ENCODE measurements at regions not wholly inside any gene's neighbourhood (a gene's known extent, or its start where the extent isn't known, plus 50 kb on each side); places are given as distances from the start of the nearest gene placed in this dataset.

DNA sequence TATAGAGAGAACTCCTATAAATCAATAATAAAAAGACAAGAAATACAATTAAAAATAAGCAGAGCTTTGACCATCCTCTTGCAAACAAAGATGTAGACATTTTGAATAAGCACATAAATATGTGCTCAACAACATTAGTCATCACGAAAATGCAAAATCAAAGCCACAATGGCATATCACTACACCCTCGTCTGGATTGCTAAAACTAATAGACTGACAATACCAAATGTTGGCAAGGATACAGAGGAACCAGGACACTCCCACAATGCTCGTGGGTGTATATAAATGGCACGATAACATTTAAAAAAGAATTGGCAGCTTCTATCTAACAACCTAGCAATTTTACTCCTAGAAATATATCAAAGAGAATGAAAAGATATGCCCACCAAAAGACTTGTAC is 530.8 kb downstream of the HAPSTR1 start:
- Mint-ChIP-seq H3K27me3 (ENCODE audit: unreplicated experiment) (peaks cover 26% of the 10 kb centered on the region), H3K36me3 (ENCODE audit: insufficient read depth, unreplicated experiment) (no peaks in the 10 kb centered on the region), H3K4me1 (ENCODE audit: low read depth, unreplicated experiment) (no peaks in the 10 kb centered on the region), H3K4me3 (ENCODE audit: low read depth, unreplicated experiment) (no peak overlapping the region), H3K27ac (ENCODE audit: unreplicated experiment) (no peak overlapping the region), H3K9me3 (ENCODE audit: low read depth, unreplicated experiment) (peaks cover 6% of the 10 kb centered on the region)
- CTCF ChIA-PET: no interaction called here
- BruUV-seq (replicated peaks): no TSS peak
- DNase-seq: no peak
- TF ChIP-seq, protein P1, sequence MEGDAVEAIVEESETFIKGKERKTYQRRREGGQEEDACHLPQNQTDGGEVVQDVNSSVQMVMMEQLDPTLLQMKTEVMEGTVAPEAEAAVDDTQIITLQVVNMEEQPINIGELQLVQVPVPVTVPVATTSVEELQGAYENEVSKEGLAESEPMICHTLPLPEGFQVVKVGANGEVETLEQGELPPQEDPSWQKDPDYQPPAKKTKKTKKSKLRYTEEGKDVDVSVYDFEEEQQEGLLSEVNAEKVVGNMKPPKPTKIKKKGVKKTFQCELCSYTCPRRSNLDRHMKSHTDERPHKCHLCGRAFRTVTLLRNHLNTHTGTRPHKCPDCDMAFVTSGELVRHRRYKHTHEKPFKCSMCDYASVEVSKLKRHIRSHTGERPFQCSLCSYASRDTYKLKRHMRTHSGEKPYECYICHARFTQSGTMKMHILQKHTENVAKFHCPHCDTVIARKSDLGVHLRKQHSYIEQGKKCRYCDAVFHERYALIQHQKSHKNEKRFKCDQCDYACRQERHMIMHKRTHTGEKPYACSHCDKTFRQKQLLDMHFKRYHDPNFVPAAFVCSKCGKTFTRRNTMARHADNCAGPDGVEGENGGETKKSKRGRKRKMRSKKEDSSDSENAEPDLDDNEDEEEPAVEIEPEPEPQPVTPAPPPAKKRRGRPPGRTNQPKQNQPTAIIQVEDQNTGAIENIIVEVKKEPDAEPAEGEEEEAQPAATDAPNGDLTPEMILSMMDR (IDR thresholded peaks at IDR 0.05; ENCODE audit: unreplicated experiment): no peak
- intact Hi-C loops (cut with micrococcal nuclease; ENCODE audit: unreplicated experiment): no loop called here

GRCh38 chr16:9625122-9625521 is 533.7 kb downstream of the HAPSTR1 start:
- Mint-ChIP-seq H3K4me3 (ENCODE audit: low read depth, unreplicated experiment) (no peak overlapping the region), H3K4me1 (ENCODE audit: low read depth, unreplicated experiment) (no peaks in the 10 kb centered on the region), H3K9me3 (ENCODE audit: low read depth, unreplicated experiment) (peaks cover 3% of the 10 kb centered on the region), H3K27ac (ENCODE audit: unreplicated experiment) (no peak overlapping the region), H3K27me3 (ENCODE audit: unreplicated experiment) (no peaks in the 10 kb centered on the region), H3K36me3 (ENCODE audit: insufficient read depth, unreplicated experiment) (no peaks in the 10 kb centered on the region)
- DNase-seq: no peak
- CTCF ChIA-PET: interaction anchor here (0.6 kb wide), 1 partner anchor 754 kb away, joined by 3 read pairs; no protein-coding TSS in a partner anchor
- BruUV-seq (replicated peaks): no TSS peak
- intact Hi-C loops (cut with micrococcal nuclease; ENCODE audit: unreplicated experiment): no loop called here
- TF ChIP-seq, protein P1 (IDR thresholded peaks at IDR 0.05; ENCODE audit: unreplicated experiment): no peak

DNA sequence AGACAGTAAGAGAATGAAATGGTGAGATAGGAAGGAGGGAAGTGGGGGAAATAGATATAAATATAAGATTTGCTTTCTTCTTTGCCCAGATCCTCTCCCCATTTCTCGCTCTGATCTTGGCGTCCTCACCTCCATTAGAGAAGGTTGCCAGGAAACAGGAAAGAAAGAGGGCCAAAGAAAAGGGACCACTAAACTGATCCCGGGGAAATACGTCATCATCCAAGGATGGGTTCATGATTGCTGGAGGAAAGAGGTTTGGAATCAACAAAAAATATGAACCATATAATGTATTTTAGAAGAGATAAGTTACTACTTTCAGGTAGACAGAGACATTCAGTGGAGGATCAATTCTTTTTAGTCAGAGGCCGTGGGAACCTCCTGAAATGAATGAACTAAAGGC is 536.0 kb downstream of the HAPSTR1 start:
- H3K36me3 Mint-ChIP-seq (ENCODE audit: insufficient read depth, unreplicated experiment): no peaks in the 10 kb centered on the region
- H3K4me3 Mint-ChIP-seq (ENCODE audit: low read depth, unreplicated experiment): no peak overlapping the region
- H3K9me3 Mint-ChIP-seq (ENCODE audit: low read depth, unreplicated experiment): no peaks in the 10 kb centered on the region
- intact Hi-C loops (cut with micrococcal nuclease; ENCODE audit: unreplicated experiment): no loop called here
- no TSS peak for BruUV-seq (replicated peaks)
- DNase-seq: no peak
- TF ChIP-seq, protein P1 (IDR thresholded peaks at IDR 0.05; ENCODE audit: unreplicated experiment): no peak
- CTCF ChIA-PET: interaction anchor here (1.1 kb wide), 1 partner anchor 11 kb away, joined by 3 read pairs; no protein-coding TSS in a partner anchor
- no peaks in the 10 kb centered on the region for H3K4me1 Mint-ChIP-seq (ENCODE audit: low read depth, unreplicated experiment)
- no peaks in the 10 kb centered on the region for H3K27me3 Mint-ChIP-seq (ENCODE audit: unreplicated experiment)
- no peak overlapping the region for H3K27ac Mint-ChIP-seq (ENCODE audit: unreplicated experiment)

DNA sequence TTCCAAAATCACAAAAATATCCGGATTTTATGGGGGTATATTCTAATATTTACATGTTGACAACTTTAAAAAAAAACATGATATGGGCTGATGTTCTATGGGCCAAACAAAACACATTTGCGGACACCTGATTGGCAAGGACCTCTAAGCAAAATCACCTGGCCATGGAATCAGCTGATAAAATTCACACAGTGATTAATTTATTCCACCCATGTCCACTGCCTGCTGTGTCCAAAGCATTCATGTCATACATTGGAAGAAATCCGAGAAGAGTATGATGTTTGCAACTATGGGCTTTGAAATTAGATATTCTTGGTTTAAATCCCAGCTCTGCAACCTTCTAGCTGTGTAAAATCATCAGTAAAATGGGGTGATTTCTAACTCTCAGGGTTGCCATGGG is 538.7 kb downstream of the HAPSTR1 start:
- no peaks in the 10 kb centered on the region for H3K36me3 Mint-ChIP-seq (ENCODE audit: insufficient read depth, unreplicated experiment)
- CTCF ChIA-PET: no interaction called here
- TF ChIP-seq, protein P1 (IDR thresholded peaks at IDR 0.05; ENCODE audit: unreplicated experiment): no peak

More for the DNA sequence above, 538.7 kb downstream of the HAPSTR1 start:
- no peak for DNase-seq
- Mint-ChIP-seq H3K27ac (ENCODE audit: unreplicated experiment) (no peak overlapping the region), H3K4me1 (ENCODE audit: low read depth, unreplicated experiment) (no peaks in the 10 kb centered on the region), H3K4me3 (ENCODE audit: low read depth, unreplicated experiment) (no peak overlapping the region), H3K9me3 (ENCODE audit: low read depth, unreplicated experiment) (no peaks in the 10 kb centered on the region), H3K27me3 (ENCODE audit: unreplicated experiment) (no peaks in the 10 kb centered on the region)
- intact Hi-C loops (cut with micrococcal nuclease; ENCODE audit: unreplicated experiment): no loop called here
- BruUV-seq (replicated peaks): no TSS peak

Data from Calu3 (cell line).